ENCODE measurements at regions not wholly inside any gene's neighbourhood (a gene's known extent, or its start where the extent isn't known, plus 50 kb on each side); places are given as distances from the start of the nearest gene placed in this dataset.
"Not testable (repeated sequence)": the region's sequence is repeated elsewhere in the genome, so short reads cannot be mapped to it uniquely, and the experiment has no call there.

- DNase-seq = peak; percentile 8
Measured at GRCh38 chr22:25398591-25399062, 165.8 kb upstream of the GRK3 start.

GRCh38 chr22:25399649-25400151 is 164.8 kb upstream of the GRK3 start:
- no peak for DNase-seq

- no peak for DNase-seq
Measured at GRCh38 chr22:25402160-25402500, 162.3 kb upstream of the GRK3 start.

GRCh38 chr22:25402501-25403283 is 161.8 kb upstream of the GRK3 start:
- no peak for DNase-seq

- DNase-seq = no peak
Measured at GRCh38 chr22:25403284-25403810, 161.1 kb upstream of the GRK3 start.

- DNase-seq = no peak
Measured at GRCh38 chr22:25403811-25404471, 160.5 kb upstream of the GRK3 start.

- DNase-seq = no peak
Measured at GRCh38 chr22:25404556-25404927, 159.9 kb upstream of the GRK3 start.

- peak; percentile 67 for DNase-seq
Measured at GRCh38 chr22:25404928-25405816, 159.3 kb upstream of the GRK3 start.

GRCh38 chr22:25405841-25406509 is 158.5 kb upstream of the GRK3 start:
- no peak for DNase-seq

- no peak for DNase-seq
Measured at GRCh38 chr22:25406510-25407210, 157.8 kb upstream of the GRK3 start.

GRCh38 chr22:25407226-25407858 is 157.1 kb upstream of the GRK3 start:
- DNase-seq = no peak

GRCh38 chr22:25407859-25408229 is 156.6 kb upstream of the GRK3 start:
- no peak for DNase-seq

- DNase-seq = no peak
Measured at GRCh38 chr22:25409240-25409639, 155.2 kb upstream of the GRK3 start.

- DNase-seq = no peak
Measured at GRCh38 chr22:25410849-25411248, 153.6 kb upstream of the GRK3 start.

- DNase-seq = no peak
Measured at GRCh38 chr22:25413620-25414019, 150.9 kb upstream of the GRK3 start.

GRCh38 chr22:25415731-25416130 is 148.7 kb upstream of the GRK3 start:
- not testable (repeated sequence) for DNase-seq

- DNase-seq = not testable (repeated sequence)
Measured at GRCh38 chr22:25417826-25418225, 146.6 kb upstream of the GRK3 start.

- no peak for DNase-seq
Measured at GRCh38 chr22:25419247-25420113, 145.0 kb upstream of the GRK3 start.

- DNase-seq = not testable (repeated sequence)
Measured at GRCh38 chr22:25420114-25420441, 144.4 kb upstream of the GRK3 start.

- DNase-seq = no peak
Measured at GRCh38 chr22:25420471-25420924, 144.0 kb upstream of the GRK3 start.

Measured in activated naive CD4-positive, alpha-beta T cell treated with Interleukin-2 at 50 U/mL for 16 hours (primary cell).